HG03565 (cell line): ENCODE measurements at regions not wholly inside any gene's neighbourhood (a gene's known extent, or its start where the extent isn't known, plus 50 kb on each side); places are given as distances from the start of the nearest gene placed in this dataset.

ENCODE experiments used
- ATAC-seq: cut with Tn5 transposase; IDR thresholded peaks from one replicate; pipeline ENCODE4 v1.9.1; 2021; ENCODE audit warnings: mild to moderate bottlenecking, moderate library complexity; ENCODE audit not compliant: unreplicated experiment

DNA sequence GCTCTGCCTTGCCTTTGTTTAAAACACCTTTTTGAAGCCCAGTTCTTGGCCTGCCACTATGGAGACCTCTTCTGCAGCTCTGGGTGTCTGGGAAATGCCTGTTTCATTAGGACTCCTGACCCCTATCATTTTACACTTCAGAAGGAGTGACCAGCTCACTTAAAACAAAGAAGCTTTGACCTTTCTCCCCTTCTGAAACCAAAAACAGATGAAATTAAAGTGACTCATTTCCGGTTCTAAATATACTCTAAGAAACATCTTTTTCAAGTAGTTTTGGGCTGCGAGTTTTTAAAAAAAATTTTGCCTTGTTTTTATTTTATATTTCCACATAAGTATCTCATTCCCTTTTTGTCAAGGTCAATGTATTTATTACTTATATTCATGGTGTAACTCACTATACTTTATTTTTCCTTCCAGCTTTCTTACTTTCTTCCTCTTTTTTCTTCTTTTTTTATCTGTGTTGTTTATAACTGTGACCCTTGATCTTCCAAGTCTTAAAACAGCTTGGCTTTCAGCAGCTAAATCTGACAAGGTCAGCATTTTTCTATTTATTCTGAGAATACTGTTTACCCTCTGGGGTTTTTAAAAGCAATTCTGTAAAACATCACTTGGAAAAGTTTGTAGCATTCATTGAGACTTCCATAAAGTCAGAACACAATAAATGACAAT, 672.9 kb downstream of the NR2F1-AS1 start:
- peak; percentile 75 for ATAC-seq

DNA sequence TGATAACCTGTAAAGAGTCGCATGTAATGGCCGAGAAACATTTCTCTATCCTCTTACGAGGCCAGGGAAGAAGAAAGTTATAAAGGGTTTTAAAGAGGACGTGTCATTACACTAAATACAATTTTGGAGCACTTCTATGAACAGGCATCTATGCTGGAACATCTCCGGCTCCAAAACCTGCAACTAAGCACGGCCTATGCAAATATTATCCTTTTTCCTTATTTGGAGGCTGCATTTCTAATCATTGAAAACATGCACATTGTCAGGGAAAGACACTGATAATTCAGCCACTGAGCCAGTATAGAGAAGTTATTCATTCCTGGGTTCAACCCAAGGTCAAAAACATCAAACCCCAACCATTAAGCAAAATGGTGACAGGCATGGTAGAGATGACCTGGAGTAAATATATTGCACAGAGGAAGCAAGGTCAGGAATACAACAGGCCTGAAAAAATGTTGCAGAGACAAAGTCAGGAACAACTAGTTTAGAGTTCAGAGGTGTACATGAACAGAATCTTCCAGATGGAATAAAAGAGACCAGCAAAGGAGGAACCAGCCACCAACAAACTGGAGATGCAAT, 674.1 kb downstream of the NR2F1-AS1 start:
- no peak for ATAC-seq

DNA sequence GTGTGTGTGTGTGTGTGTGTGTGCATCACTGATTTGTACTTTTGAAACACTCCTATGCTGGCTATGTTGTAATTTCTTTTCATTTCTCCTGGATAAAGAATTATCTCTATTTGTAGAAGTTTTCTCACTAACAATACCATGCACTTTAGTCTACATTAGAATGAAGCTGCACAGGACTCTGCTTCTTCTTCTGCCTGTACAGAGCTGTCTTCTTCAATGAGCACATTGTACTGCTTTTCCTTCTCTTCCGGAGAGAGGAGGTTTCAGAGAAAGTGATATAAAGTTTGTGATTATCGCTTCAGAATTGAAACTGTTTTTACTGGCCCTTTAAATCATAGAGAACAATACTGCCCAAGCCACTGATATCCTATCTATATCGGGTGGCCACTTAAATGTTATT, 677.0 kb downstream of the NR2F1-AS1 start:
- no peak for ATAC-seq

DNA sequence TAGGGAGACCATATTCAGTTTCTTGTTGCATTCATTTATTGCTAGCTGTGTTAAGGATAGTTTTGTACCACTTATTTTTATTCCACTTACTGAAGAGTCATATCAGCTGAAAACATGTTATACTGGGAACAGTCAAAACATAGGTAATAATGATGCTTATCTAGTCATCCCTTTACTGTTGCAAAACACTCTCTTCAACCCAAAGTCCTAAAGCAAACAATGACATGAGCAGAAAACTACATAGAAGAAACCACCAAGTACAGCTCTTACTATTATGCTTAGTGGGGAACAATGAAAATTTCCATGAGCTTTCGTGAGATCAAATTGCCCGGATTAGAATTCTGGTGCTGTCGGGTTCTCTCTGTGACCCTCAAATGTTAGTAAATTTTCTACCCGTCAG, 681.4 kb downstream of the NR2F1-AS1 start:
- ATAC-seq: no peak

DNA sequence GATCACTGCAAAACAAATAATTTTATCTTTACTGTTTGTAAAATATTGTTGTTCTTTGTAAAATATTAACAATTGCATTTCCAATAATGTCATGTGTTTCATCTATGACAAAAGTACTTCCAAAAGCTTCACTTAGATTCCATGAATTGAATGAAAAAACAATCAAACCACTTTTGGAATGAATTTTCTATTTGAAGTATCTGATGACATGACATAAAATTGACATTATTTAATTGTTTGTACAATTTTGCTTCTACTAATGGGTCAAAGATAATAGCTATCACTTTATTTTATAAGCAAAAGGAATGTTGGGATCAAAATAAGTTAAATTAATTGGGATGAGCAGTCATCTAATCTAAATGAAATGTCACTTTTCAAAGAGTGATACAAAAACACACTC, 684.3 kb downstream of the NR2F1-AS1 start:
- no peak for ATAC-seq

DNA sequence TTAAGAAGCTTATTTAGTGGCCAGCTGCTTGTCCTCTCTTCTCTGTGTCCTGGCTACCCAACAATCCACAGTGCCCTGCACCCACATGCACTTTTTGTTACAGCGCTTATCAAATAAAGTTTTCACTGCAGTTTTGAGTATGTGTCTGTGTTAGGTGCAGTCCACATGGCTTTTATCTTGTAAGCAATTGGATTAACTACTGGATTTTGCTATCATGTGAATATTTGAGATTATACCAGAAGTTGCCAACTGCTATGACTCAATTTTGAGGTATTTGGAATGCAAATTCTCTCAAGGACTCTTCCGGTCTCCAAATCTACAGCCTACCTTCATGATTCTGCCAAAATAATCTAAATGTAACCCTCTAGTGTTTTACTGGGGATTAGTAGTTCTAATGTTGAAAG, 690.2 kb downstream of the NR2F1-AS1 start:
- no peak for ATAC-seq

DNA sequence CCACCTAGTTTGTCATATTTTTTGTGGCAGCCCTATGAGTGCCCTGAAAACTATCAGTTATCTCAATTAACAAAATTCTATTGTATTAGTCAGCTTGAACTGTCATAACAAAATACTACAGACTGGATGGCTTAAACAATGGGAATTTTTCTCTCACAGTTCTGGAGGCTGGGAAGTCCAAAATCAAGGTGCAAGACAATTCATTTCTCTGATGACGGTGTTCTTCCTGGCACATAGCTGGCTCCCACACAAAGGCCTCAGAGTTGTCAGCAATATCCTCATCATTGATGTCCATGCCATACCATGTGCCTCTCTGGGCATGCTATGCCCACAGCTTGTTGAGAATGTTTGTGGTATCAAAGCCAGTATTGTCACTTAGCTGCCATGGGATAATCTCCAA, 691.9 kb downstream of the NR2F1-AS1 start:
- no peak for ATAC-seq

DNA sequence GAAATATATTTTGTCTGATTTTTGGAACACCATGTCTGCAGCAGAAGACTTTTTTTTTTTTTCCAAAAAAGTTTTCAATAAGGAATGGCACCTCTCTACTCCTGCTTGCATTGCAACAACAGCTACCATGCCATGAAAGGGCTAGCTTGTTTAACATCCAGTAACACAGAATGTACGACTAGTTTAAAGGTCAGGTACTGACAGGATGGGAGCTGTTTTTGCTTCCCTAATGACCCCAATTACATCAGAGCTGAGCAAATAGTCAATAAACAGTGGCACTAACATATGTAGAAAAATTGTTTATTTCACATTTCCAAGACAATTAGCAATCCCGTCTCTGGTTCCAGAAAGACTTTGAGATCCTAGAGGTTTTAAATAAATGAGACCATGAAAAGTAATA, 693.8 kb downstream of the NR2F1-AS1 start:
- no peak for ATAC-seq

DNA sequence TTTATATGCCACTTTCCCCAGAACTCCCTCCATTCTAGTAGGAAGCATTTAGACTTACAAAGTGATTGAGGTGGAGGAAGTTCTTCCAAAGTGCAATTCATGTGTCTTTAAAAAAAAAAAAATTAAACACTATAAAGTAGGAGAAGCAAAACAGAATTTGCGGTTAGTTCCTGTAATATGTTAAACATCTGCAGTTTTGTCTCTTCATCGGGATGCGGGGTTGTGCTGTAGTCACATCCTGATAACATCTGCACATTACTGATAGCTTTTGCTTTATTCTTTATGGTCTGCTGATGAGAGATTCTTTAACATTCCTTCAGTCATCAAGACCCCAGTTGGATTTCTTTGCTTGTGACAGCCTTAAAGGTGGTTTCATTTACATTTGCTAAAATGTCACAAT, 694.3 kb downstream of the NR2F1-AS1 start:
- ATAC-seq: no peak

DNA sequence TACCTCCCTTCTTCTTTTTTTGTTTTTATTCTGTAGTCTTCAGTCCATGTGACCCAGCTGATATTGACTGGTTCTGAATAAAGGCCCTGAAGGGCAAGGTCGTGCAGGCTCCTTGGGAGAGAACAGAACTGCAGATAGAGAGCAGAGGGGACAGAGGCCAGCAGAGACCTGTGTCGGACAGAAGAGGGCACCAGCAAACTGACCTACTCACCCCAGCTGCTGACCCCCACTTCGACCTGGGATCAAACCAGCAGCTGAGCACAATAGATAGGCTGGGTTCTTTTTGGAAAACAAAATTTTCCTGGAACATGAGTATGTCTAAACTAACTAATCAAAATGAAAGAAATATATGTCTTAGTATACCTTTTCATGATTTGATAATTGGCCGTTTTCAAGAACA, 695.1 kb downstream of the NR2F1-AS1 start:
- ATAC-seq: no peak

DNA sequence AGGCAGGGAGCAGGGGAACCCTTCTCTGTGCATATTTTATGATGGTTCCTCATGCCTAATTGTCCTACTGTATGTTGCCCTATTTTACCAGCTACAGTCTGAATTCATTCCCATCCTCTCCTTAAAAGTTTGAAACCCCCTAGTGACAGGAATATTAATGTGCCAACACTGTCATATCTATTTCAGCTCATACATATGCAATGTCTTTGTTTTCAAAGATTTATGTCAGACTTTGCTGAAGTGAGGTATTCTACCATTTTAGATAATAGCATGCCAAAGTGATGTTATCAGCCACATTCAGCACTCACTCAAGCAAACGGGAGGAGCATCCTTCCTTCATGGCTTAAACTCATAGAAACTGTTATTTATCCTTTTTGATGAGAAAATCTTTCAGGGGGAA, 696.5 kb downstream of the NR2F1-AS1 start:
- ATAC-seq: no peak

DNA sequence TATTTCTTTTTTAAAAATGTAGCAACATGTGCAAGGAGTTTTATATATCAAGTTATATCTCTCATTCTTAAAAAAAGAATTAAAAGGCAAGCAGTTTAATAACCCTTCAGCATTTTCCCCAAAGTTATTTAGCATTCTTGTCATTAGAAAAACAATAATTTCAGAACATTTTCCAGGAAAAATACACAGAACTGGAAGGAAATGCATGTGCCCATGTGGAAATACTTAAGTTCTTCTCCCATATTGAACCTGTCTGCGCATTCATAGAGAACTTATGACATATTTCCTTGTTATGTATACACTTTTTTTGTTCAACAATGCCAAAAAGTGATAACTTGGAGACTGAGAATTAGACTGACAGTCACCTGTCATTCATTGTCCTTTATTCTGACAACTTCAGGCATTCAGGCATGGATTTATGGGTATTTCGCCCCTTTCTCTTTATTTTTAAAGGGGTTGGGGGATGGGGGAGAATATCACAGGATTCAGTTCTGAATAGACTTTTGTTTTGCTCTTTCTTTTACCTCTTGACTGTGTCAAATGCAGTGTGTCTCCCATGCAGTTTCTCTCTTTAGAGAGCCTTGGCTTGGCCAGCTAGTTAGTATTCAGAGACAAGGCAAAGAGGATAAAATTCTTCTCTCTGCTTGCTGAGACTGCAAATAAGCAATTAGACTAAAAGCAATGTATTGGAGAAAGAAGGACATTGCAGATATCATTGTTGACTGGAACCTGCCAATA, 701.0 kb downstream of the NR2F1-AS1 start:
- no peak for ATAC-seq

DNA sequence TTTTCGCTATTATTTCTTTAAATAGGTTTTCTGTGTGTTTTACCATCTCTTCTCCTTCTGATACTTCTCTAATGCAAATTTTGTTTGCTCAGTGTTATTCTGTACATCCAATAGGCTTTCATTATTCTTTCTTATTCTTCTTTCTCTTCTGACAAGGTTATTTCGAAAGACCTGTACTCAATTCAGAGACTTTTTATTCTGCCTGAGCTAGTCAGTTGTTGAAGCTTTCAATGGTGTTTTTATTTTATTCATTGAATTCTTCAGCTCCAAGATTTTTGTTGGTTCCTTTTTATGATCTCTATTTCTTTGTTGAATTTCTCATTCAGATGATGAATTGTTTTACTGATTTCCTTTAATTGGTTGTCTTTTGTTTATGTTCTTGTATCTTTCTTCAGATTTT, 706.2 kb downstream of the NR2F1-AS1 start:
- no peak for ATAC-seq

DNA sequence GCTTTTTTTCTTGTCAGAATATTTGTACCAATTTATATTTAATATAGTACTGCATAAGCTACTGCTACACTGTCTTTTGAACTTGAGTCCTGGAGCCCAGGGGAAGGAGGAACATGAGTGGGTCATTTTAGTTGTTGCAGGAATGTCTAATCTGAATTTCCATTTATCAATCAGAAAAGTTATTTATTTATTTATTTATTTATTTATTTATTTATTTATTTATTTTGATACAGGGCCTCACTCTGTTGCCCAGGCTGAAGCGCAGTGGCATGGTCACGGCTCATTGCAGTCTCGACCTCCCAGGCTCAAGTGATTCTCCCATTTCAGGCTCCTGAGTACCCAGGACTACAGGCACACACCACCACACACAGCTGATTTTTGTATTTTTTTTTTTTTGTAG, 712.6 kb downstream of the NR2F1-AS1 start:
- no peak for ATAC-seq

DNA sequence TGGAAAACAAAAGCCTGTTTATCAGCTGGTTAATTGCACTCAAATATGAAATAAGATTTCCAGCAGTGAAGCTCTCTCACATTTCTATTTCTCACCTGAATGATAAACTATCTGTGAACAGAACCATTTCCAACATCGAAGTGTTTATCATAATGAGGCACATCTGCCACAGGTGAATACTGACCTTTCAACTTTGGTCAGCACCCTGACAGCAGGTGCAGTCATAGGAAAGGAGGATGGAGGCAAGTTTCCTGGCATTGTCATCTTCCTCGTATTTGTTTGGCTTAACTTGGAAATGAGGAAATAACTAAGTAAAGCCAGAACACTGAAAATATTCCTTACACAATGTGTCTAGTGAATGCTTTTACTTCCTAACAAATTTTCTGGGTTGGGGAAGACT, 716.4 kb downstream of the NR2F1-AS1 start:
- no peak for ATAC-seq

DNA sequence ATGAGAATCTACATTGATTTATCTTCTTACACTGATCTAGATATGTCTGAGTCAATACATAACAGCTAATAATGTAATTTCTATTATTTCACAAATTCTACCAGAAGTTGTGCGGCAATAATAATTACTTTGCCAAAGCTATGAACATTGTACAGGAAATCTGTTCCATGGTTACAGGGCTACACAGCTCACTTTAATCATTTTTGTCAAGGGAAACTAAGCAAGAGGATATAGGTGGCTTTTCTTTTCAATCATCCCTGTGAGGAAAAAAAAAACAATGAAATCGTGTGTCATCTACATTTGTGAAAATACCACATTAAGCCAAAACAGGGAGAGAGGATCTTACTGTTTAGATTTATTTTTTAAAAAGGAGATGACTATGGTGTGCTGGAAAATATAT, 717.4 kb downstream of the NR2F1-AS1 start:
- no peak for ATAC-seq

DNA sequence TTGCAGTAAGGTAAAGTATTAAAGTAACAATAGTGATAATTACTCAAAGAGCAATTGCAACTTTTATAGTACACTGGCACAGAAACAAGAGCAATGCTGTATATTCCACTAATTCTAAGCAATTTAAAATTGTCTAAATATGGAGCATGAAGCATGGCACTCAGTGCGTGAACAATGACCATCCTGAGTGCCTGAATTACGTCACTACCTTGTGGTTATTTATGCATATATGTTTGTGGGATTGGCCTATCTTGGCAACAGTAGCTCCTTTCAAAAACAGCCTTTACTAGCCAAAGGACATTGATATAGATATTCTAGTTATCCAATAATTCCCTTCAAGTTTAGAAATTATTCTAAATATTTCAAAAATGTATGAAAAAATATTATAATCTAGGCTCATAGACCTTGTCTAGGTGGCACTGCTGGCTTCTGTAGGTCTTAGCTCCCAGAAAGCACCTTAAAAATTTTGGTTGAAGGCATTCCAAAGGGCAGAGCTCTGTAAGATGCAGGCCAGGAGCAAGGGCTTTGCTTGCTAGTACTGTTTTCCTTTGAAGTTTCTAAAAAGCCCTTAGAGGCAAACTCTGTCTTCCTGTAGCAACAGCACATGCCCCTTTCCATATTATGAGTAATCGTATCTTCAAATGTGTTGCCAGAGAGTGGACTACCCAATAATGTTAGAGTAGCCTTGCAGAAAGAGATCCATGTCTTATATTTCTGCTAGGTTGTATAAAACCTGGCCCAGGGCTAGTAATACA, 719.3 kb downstream of the NR2F1-AS1 start:
- no peak for ATAC-seq

DNA sequence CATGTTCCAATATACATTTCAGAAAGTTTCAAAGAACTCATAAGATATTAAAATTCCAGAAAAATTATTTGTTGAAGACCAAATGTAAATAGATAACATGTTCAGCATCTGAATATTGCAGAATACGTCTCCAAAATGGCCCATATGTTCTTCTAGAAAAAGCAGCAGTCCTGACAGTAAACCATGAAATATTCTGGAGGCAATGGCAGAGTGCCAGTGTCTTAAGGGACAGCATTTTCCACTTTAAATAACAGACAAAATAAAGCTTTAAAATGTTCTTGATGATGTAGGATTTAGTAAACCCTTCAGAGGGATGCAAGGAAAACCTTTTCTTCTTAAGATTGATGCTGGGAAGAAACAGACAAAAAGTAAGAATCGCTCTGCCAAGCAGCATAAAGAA, 721.0 kb downstream of the NR2F1-AS1 start:
- ATAC-seq: no peak

DNA sequence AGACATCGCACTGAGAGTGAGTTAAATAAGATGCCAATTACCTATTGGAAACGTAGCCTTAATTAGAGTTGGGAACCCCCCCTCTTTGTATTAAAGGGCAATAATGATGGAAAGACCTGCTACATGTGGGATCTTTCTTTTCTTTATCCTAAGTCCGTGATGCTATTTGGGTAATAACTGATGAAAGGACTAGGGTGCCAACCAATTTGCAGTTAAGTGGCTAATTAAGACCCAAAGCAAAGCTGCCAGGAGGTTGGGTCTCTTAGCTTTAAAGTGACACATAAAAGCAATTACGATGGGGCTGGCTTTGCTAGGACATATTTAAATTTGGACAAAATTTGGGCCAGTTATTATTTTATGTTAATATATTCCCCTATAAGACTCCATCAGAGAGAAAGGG, 728.8 kb downstream of the NR2F1-AS1 start:
- no peak for ATAC-seq

DNA sequence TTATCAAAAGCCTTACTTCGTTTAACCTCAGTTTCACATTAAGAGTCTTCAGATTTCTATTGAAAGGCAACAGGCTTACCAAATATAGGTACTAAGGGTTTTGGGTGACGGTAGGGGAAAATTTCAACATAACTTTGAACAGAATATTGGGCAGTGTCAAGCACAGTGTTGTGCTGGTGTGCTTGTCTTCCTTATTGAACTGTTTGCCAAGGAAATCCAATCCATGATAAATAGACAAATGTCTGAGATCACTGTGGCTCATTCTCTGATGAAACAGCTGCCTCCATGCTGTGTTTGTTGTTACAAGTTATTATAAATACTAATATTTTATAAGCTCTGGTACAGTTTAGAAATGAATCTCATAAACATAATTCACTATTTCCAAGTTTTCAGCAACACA, 730.1 kb downstream of the NR2F1-AS1 start:
- ATAC-seq: no peak

DNA sequence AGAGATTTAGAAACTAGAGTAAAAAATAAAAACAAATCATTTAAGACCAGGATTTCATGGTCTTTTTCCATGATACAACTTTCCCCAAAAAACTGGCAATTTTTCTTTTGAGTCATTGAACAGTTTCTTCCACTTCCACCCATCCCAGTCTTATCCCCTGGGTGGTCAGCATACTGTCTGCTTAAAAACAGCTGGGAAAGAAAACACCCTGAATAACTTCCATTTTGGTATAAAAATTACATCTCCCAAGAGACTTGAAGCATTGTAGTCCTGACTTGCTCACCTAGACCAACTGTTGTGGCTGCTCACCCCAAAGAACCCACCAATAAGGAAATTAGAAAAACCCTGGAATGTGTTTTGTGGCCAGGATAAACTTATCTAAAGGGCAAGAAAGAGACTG, 731.3 kb downstream of the NR2F1-AS1 start:
- no peak for ATAC-seq
